ENCODE measurements at regions not wholly inside any gene's neighbourhood (a gene's known extent, or its start where the extent isn't known, plus 50 kb on each side); places are given as distances from the start of the nearest gene placed in this dataset.
"Not testable (repeated sequence)": the region's sequence is repeated elsewhere in the genome, so short reads cannot be mapped to it uniquely, and the experiment has no call there.

GRCh38 chr4:33116871-33117270, 2396.7 kb downstream of the PCDH7 start:
- no peak overlapping the region for H4K91ac ChIP-seq (ENCODE audit: low read length)
- WGBS = 85% methylated on average over 3 of the region's 3 CpGs
- H3K14ac ChIP-seq (ENCODE audit: low read length in 2 of 2) = no peak overlapping the region
- no peak overlapping the region for H2BK15ac ChIP-seq (ENCODE audit: low read depth, poor library complexity, severe bottlenecking)
- DNase-seq = no peak
- H2BK120ac ChIP-seq (ENCODE audit: low read depth, low read length) = no peak overlapping the region
- no peak overlapping the region for H4K8ac ChIP-seq (ENCODE audit: low read length)
- H3K18ac ChIP-seq (ENCODE audit: low read depth in 1 of 2, low read length in 2 of 2) = no peak overlapping the region
- peaks cover 4% of the 10 kb centered on the region for H3K9me3 ChIP-seq (ENCODE audit: control insufficient read depth, low read length)
- H3K4me2 ChIP-seq (ENCODE audit: low read length, poor library complexity, severe bottlenecking) = no peak overlapping the region
- H3K4ac ChIP-seq (ENCODE audit: low read depth in 1 of 2, low read length in 2 of 2) = no peak overlapping the region
- no peak overlapping the region for H3K9ac ChIP-seq (ENCODE audit: low read length)
- H3K36me3 ChIP-seq (ENCODE audit: control insufficient read depth in 1 of 2, insufficient read depth in 2 of 2, low read depth in 1 of 2, low read length in 2 of 2) = no peaks in the 10 kb centered on the region
- no peak overlapping the region for H2AFZ ChIP-seq (ENCODE audit: low read depth, low read length)
- no peaks in the 10 kb centered on the region for H3K27me3 ChIP-seq (ENCODE audit: control insufficient read depth in 1 of 2, insufficient read depth in 1 of 2, low read length in 2 of 2)
- no peak overlapping the region for H3K23ac ChIP-seq (ENCODE audit: low read length in 2 of 2)
- H3K79me1 ChIP-seq (replicated peaks; ENCODE audit: low read length, poor library complexity, severe bottlenecking) = no peaks in the 10 kb centered on the region
- H2AK5ac ChIP-seq (ENCODE audit: low read length, severe bottlenecking) = no peak overlapping the region
- H2BK5ac ChIP-seq (ENCODE audit: low read depth, low read length, poor library complexity, severe bottlenecking) = no peak overlapping the region
- H3K4me1 ChIP-seq (ENCODE audit: control insufficient read depth, insufficient read depth, low read depth, low read length) = no peaks in the 10 kb centered on the region
- H2BK12ac ChIP-seq (ENCODE audit: low read length in 2 of 2) = no peak overlapping the region
- H3K27ac ChIP-seq (ENCODE audit: low read length, poor library complexity, severe bottlenecking) = no peak overlapping the region
- H3K4me3 ChIP-seq (ENCODE audit: insufficient read depth in 1 of 2, low read depth in 1 of 2, low read length in 2 of 2) = no peak overlapping the region

- Histone ChIP-seq H2BK5ac (ENCODE audit: low read depth, low read length, poor library complexity, severe bottlenecking) (no peak overlapping the region), H4K91ac (ENCODE audit: low read length) (no peak overlapping the region)
- WGBS = 97% methylated on average over 1 of the region's 1 CpG
Observed at GRCh38 chr4:33126002-33126401, 2405.8 kb downstream of the PCDH7 start.

GRCh38 chr4:33130662-33131061, 2410.5 kb downstream of the PCDH7 start:
- H3K18ac ChIP-seq (ENCODE audit: low read depth in 1 of 2, low read length in 2 of 2); H2AFZ ChIP-seq (ENCODE audit: low read depth, low read length); H2BK15ac ChIP-seq (ENCODE audit: low read depth, poor library complexity, severe bottlenecking); H3K79me1 ChIP-seq (replicated peaks; ENCODE audit: low read length, poor library complexity, severe bottlenecking); H3K27me3 ChIP-seq (ENCODE audit: control insufficient read depth in 1 of 2, insufficient read depth in 1 of 2, low read length in 2 of 2); H2BK120ac ChIP-seq (ENCODE audit: low read depth, low read length); H3K9me3 ChIP-seq (ENCODE audit: control insufficient read depth, low read length); H2AK5ac ChIP-seq (ENCODE audit: low read length, severe bottlenecking); H3K27ac ChIP-seq (ENCODE audit: low read length, poor library complexity, severe bottlenecking); H3K4me1 ChIP-seq (ENCODE audit: control insufficient read depth, insufficient read depth, low read depth, low read length); H3K9ac ChIP-seq (ENCODE audit: low read length); H2BK5ac ChIP-seq (ENCODE audit: low read depth, low read length, poor library complexity, severe bottlenecking); H2BK12ac ChIP-seq (ENCODE audit: low read length in 2 of 2); H3K4me2 ChIP-seq (ENCODE audit: low read length, poor library complexity, severe bottlenecking); H3K4ac ChIP-seq (ENCODE audit: low read depth in 1 of 2, low read length in 2 of 2); H3K4me3 ChIP-seq (ENCODE audit: insufficient read depth in 1 of 2, low read depth in 1 of 2, low read length in 2 of 2); H4K91ac ChIP-seq (ENCODE audit: low read length); H4K8ac ChIP-seq (ENCODE audit: low read length); H3K36me3 ChIP-seq (ENCODE audit: control insufficient read depth in 1 of 2, insufficient read depth in 2 of 2, low read depth in 1 of 2, low read length in 2 of 2); H3K23ac ChIP-seq (ENCODE audit: low read length in 2 of 2); H3K14ac ChIP-seq (ENCODE audit: low read length in 2 of 2); DNase-seq: not testable (repeated sequence)
- no CpG with 5 or more reads among the region's 1 CpG for WGBS

More at GRCh38 chr4:33126002-33126401, 2405.8 kb downstream of the PCDH7 start:
- H3K23ac ChIP-seq (ENCODE audit: low read length in 2 of 2) = no peak overlapping the region
- no peak overlapping the region for H2AK5ac ChIP-seq (ENCODE audit: low read length, severe bottlenecking)
- H3K4me2 ChIP-seq (ENCODE audit: low read length, poor library complexity, severe bottlenecking) = no peak overlapping the region
- no peak overlapping the region for H3K14ac ChIP-seq (ENCODE audit: low read length in 2 of 2)
- no peaks in the 10 kb centered on the region for H3K4me1 ChIP-seq (ENCODE audit: control insufficient read depth, insufficient read depth, low read depth, low read length)
- H3K9me3 ChIP-seq (ENCODE audit: control insufficient read depth, low read length) = no peaks in the 10 kb centered on the region
- no peak overlapping the region for H3K18ac ChIP-seq (ENCODE audit: low read depth in 1 of 2, low read length in 2 of 2)
- H3K4ac ChIP-seq (ENCODE audit: low read depth in 1 of 2, low read length in 2 of 2) = no peak overlapping the region
- H4K8ac ChIP-seq (ENCODE audit: low read length) = no peak overlapping the region
- no peak overlapping the region for H3K4me3 ChIP-seq (ENCODE audit: insufficient read depth in 1 of 2, low read depth in 1 of 2, low read length in 2 of 2)
- H2BK12ac ChIP-seq (ENCODE audit: low read length in 2 of 2) = no peak overlapping the region
- DNase-seq = no peak
- H3K9ac ChIP-seq (ENCODE audit: low read length) = no peak overlapping the region
- H3K36me3 ChIP-seq (ENCODE audit: control insufficient read depth in 1 of 2, insufficient read depth in 2 of 2, low read depth in 1 of 2, low read length in 2 of 2) = no peaks in the 10 kb centered on the region
- no peak overlapping the region for H2BK15ac ChIP-seq (ENCODE audit: low read depth, poor library complexity, severe bottlenecking)
- H3K79me1 ChIP-seq (replicated peaks; ENCODE audit: low read length, poor library complexity, severe bottlenecking) = no peaks in the 10 kb centered on the region
- H3K27me3 ChIP-seq (ENCODE audit: control insufficient read depth in 1 of 2, insufficient read depth in 1 of 2, low read length in 2 of 2) = no peaks in the 10 kb centered on the region
- no peak overlapping the region for H3K27ac ChIP-seq (ENCODE audit: low read length, poor library complexity, severe bottlenecking)
- no peak overlapping the region for H2BK120ac ChIP-seq (ENCODE audit: low read depth, low read length)
- no peak overlapping the region for H2AFZ ChIP-seq (ENCODE audit: low read depth, low read length)

GRCh38 chr4:33133723-33134122, 2413.6 kb downstream of the PCDH7 start:
- peaks cover 14% of the 10 kb centered on the region for H3K9me3 ChIP-seq (ENCODE audit: control insufficient read depth, low read length)
- no peak overlapping the region for H2BK12ac ChIP-seq (ENCODE audit: low read length in 2 of 2)
- no peaks in the 10 kb centered on the region for H3K36me3 ChIP-seq (ENCODE audit: control insufficient read depth in 1 of 2, insufficient read depth in 2 of 2, low read depth in 1 of 2, low read length in 2 of 2)
- no peak overlapping the region for H3K27ac ChIP-seq (ENCODE audit: low read length, poor library complexity, severe bottlenecking)
- no peak overlapping the region for H2AK5ac ChIP-seq (ENCODE audit: low read length, severe bottlenecking)
- H3K27me3 ChIP-seq (ENCODE audit: control insufficient read depth in 1 of 2, insufficient read depth in 1 of 2, low read length in 2 of 2) = no peaks in the 10 kb centered on the region
- H3K18ac ChIP-seq (ENCODE audit: low read depth in 1 of 2, low read length in 2 of 2) = no peak overlapping the region
- DNase-seq = no peak
- no peak overlapping the region for H3K9ac ChIP-seq (ENCODE audit: low read length)
- H3K4me2 ChIP-seq (ENCODE audit: low read length, poor library complexity, severe bottlenecking) = no peak overlapping the region
- no peaks in the 10 kb centered on the region for H3K4me1 ChIP-seq (ENCODE audit: control insufficient read depth, insufficient read depth, low read depth, low read length)
- H3K79me1 ChIP-seq (replicated peaks; ENCODE audit: low read length, poor library complexity, severe bottlenecking) = no peaks in the 10 kb centered on the region
- no peak overlapping the region for H3K23ac ChIP-seq (ENCODE audit: low read length in 2 of 2)
- H4K8ac ChIP-seq (ENCODE audit: low read length) = no peak overlapping the region
- no peak overlapping the region for H2AFZ ChIP-seq (ENCODE audit: low read depth, low read length)
- H3K4ac ChIP-seq (ENCODE audit: low read depth in 1 of 2, low read length in 2 of 2) = no peak overlapping the region
- no peak overlapping the region for H3K14ac ChIP-seq (ENCODE audit: low read length in 2 of 2)
- no peak overlapping the region for H2BK15ac ChIP-seq (ENCODE audit: low read depth, poor library complexity, severe bottlenecking)
- no peak overlapping the region for H3K4me3 ChIP-seq (ENCODE audit: insufficient read depth in 1 of 2, low read depth in 1 of 2, low read length in 2 of 2)
- WGBS = 74% methylated on average over 1 of the region's 2 CpGs
- no peak overlapping the region for H4K91ac ChIP-seq (ENCODE audit: low read length)
- H2BK5ac ChIP-seq (ENCODE audit: low read depth, low read length, poor library complexity, severe bottlenecking) = no peak overlapping the region
- no peak overlapping the region for H2BK120ac ChIP-seq (ENCODE audit: low read depth, low read length)
